GM19467 (cell line): ENCODE measurements at regions not wholly inside any gene's neighbourhood (a gene's known extent, or its start where the extent isn't known, plus 50 kb on each side); places are given as distances from the start of the nearest gene placed in this dataset.
"Not testable (repeated sequence)": the region's sequence is repeated elsewhere in the genome, so short reads cannot be mapped to it uniquely, and the experiment has no call there.

Experiments
- ATAC-seq: cut with Tn5 transposase; IDR thresholded peaks from one replicate; pipeline ENCODE4 v1.9.1; 2021; ENCODE audit warnings: mild to moderate bottlenecking, moderate library complexity; ENCODE audit not compliant: unreplicated experiment

GRCh38 chr17:70369391-70369790 lies 200.1 kb downstream of the KCNJ2 start:
- no peak for ATAC-seq

- no peak for ATAC-seq
Measured at GRCh38 chr17:70370816-70371215, 201.5 kb downstream of the KCNJ2 start.

- ATAC-seq, result no peak
Measured at GRCh38 chr17:70373369-70373768, 204.0 kb downstream of the KCNJ2 start.

- ATAC-seq, result no peak
Measured at GRCh38 chr17:70374496-70374895, 205.2 kb downstream of the KCNJ2 start.

GRCh38 chr17:70375406-70375805 lies 206.1 kb downstream of the KCNJ2 start:
- ATAC-seq, result no peak

GRCh38 chr17:70375813-70376770 lies 206.8 kb downstream of the KCNJ2 start:
- no peak for ATAC-seq

GRCh38 chr17:70377654-70378053 lies 208.3 kb downstream of the KCNJ2 start:
- no peak for ATAC-seq

- ATAC-seq, result no peak
Measured at GRCh38 chr17:70378076-70378475, 208.7 kb downstream of the KCNJ2 start.

- no peak for ATAC-seq
Measured at GRCh38 chr17:70379945-70380344, 210.6 kb downstream of the KCNJ2 start.

GRCh38 chr17:70381916-70382315 lies 212.6 kb downstream of the KCNJ2 start:
- ATAC-seq, result not testable (repeated sequence)

GRCh38 chr17:70388326-70388725 lies 219.0 kb downstream of the KCNJ2 start:
- ATAC-seq, result no peak

- not testable (repeated sequence) for ATAC-seq
Measured at GRCh38 chr17:70389232-70389757, 220.0 kb downstream of the KCNJ2 start.

- no peak for ATAC-seq
Measured at GRCh38 chr17:70390049-70390448, 220.7 kb downstream of the KCNJ2 start.

GRCh38 chr17:70394473-70395232 lies 225.3 kb downstream of the KCNJ2 start:
- ATAC-seq, result no peak

GRCh38 chr17:70405492-70406220 lies 236.3 kb downstream of the KCNJ2 start:
- ATAC-seq, result no peak

GRCh38 chr17:70407506-70407905 lies 238.2 kb downstream of the KCNJ2 start:
- ATAC-seq, result no peak

GRCh38 chr17:70408768-70409167 lies 239.4 kb downstream of the KCNJ2 start:
- ATAC-seq, result no peak

- no peak for ATAC-seq
Measured at GRCh38 chr17:70414300-70414699, 245.0 kb downstream of the KCNJ2 start.

- no peak for ATAC-seq
Measured at GRCh38 chr17:70420861-70421445, 251.6 kb downstream of the KCNJ2 start.

- no peak for ATAC-seq
Measured at GRCh38 chr17:70422862-70423261, 253.5 kb downstream of the KCNJ2 start.

GRCh38 chr17:70423562-70423961 lies 254.2 kb downstream of the KCNJ2 start:
- no peak for ATAC-seq
